Fibroblast of lung (primary cell): ENCODE measurements at regions not wholly inside any gene's neighbourhood (a gene's known extent, or its start where the extent isn't known, plus 50 kb on each side); places are given as distances from the start of the nearest gene placed in this dataset.

Source experiments
- EZH2 ChIP-seq: IDR thresholded peaks from 2 replicates; pipeline ENCODE4 v1.5.1; 2012; ENCODE audit warnings: low read length, control low read depth, mild to moderate bottlenecking; ENCODE audit errors: missing control alignments
- TF ChIP-seq, protein P1 (sequence below), 2 donors: IDR thresholded peaks in 1 of 2; conservative IDR thresholded peaks in 1 of 2; 1 replicate in 1 of 2; 2 replicates in 1 of 2; pipeline ENCODE4 v1.5.1; 2011 to 2012; ENCODE audit warnings: low read length in 2 of 2, control low read depth in 1 of 2, inconsistent platforms in 1 of 2, low read depth in 1 of 2, mild to moderate bottlenecking in 1 of 2

DNA sequence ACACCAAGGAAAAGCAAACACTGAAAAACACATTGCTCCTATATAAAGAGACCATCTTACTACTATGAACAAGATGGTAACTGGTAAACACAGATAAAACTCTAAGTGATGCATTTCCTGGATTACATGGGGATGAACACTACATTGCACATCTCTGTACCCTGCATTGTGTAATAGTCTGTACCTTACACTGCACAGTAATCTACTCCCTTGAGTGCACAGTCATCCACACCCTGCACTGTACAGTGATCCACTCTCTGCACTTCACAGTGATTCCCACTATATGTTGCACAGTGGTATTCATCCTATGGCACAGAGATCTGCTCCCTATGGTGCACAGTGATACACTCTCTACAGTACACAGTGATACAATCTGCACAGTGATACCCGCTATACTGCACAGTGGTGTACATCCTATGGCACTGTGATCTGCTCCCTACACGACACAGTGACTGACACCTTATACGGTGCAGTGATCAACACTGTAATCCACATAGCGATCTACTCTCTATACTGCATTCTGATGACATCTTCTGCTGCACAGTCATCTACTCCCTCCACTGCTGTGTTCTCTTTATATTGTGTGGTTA is 462.2 kb upstream of the RGPD4 start:
- TF ChIP-seq EZH2, result no peak
- TF ChIP-seq, protein P1, sequence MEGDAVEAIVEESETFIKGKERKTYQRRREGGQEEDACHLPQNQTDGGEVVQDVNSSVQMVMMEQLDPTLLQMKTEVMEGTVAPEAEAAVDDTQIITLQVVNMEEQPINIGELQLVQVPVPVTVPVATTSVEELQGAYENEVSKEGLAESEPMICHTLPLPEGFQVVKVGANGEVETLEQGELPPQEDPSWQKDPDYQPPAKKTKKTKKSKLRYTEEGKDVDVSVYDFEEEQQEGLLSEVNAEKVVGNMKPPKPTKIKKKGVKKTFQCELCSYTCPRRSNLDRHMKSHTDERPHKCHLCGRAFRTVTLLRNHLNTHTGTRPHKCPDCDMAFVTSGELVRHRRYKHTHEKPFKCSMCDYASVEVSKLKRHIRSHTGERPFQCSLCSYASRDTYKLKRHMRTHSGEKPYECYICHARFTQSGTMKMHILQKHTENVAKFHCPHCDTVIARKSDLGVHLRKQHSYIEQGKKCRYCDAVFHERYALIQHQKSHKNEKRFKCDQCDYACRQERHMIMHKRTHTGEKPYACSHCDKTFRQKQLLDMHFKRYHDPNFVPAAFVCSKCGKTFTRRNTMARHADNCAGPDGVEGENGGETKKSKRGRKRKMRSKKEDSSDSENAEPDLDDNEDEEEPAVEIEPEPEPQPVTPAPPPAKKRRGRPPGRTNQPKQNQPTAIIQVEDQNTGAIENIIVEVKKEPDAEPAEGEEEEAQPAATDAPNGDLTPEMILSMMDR (conservative IDR thresholded peaks at IDR 0.05 in 1 of 2, IDR thresholded peaks at IDR 0.05 in 1 of 2; ENCODE audit: low read depth in 1 of 2, low read length in 2 of 2), result no peak
